WTC11 (cell line): ENCODE measurements at regions not wholly inside any gene's neighbourhood (a gene's known extent, or its start where the extent isn't known, plus 50 kb on each side); places are given as distances from the start of the nearest gene placed in this dataset.
A peak's percentile ranks its signal among the peaks of the same experiment; 100 is the strongest.

ENCODE experiments used
- ATAC-seq: fragments of 200-7000 bp; cut with Tn5 transposase; 2 replicates; pipeline ENCODE4 v1.10.0; 2021; ENCODE audit warnings: mild to moderate bottlenecking, moderate library complexity
- CTCF ChIA-PET: fragments of 300-600 bp; sonication (Branson Sonifier 250); formaldehyde crosslinking; loops from one replicate; lab custom pipeline; 2021; ENCODE audit warnings: antibody characterized with exemption; lab: Charles Lee
- POLR2A ChIA-PET: fragments of 350-600 bp; sonication (Branson Sonifier 250); formaldehyde crosslinking; loops from one replicate; lab custom pipeline; 2021; ENCODE audit warnings: antibody characterized with exemption; lab: Charles Lee
- DNase-seq: peaks from one replicate; pipeline ENCODE4 v3.0.0; 2021; ENCODE audit warnings: low spot score
- H3K27ac Mint-ChIP-seq: 2 replicates; pipeline ENCODE4 v1.8.0; 2021; ENCODE audit warnings: mixed read lengths
- H3K27me3 Mint-ChIP-seq: 2 replicates; pipeline ENCODE4 v1.8.0; 2021; ENCODE audit warnings: low read depth, mild to moderate bottlenecking, moderate library complexity, mixed read lengths
- H3K36me3 Mint-ChIP-seq: 2 replicates; pipeline ENCODE4 v1.8.0; 2021; ENCODE audit warnings: mixed read lengths
- H3K4me1 Mint-ChIP-seq: 2 replicates; pipeline ENCODE4 v1.8.0; 2022; ENCODE audit warnings: mixed read lengths
- H3K4me3 Mint-ChIP-seq: 2 replicates; pipeline ENCODE4 v1.8.0; 2021; ENCODE audit warnings: mild to moderate bottlenecking, moderate library complexity, mixed read lengths
- H3K9me3 Mint-ChIP-seq: 2 replicates; pipeline ENCODE4 v1.8.0; 2021; ENCODE audit warnings: mixed read lengths
- CREB1 ChIP-seq: sonication (generic); formaldehyde crosslinking; IDR thresholded peaks from 2 replicates; pipeline ENCODE4 v1.8.0; 2023; ENCODE audit warnings: mild to moderate bottlenecking, missing genetic modification reagents
- CTCF ChIP-seq: fragments of 200-600 bp; IDR thresholded peaks from 2 replicates; pipeline ENCODE4 v1.8.0; 2022; ENCODE audit warnings: antibody characterized with exemption
- E2F4 ChIP-seq: sonication (generic); formaldehyde crosslinking; IDR thresholded peaks from 2 replicates; pipeline ENCODE4 v1.8.1; 2022; ENCODE audit warnings: low read depth, mild to moderate bottlenecking, moderate library complexity, missing genetic modification reagents, borderline replicate concordance
- ELF4 ChIP-seq: sonication (generic); formaldehyde crosslinking; IDR thresholded peaks from 2 replicates; pipeline ENCODE4 v1.8.1; 2022; ENCODE audit warnings: low read depth, mild to moderate bottlenecking, moderate library complexity, missing genetic modification reagents
- ESRRA ChIP-seq: sonication (generic); formaldehyde crosslinking; IDR thresholded peaks from 2 replicates; pipeline ENCODE4 v1.8.1; 2022; ENCODE audit warnings: mild to moderate bottlenecking, missing genetic modification reagents, borderline replicate concordance
- ETV6 ChIP-seq: sonication (generic); formaldehyde crosslinking; IDR thresholded peaks from 2 replicates; pipeline ENCODE4 v1.8.1; 2022; ENCODE audit warnings: mild to moderate bottlenecking, missing genetic modification reagents
- FOXK1 ChIP-seq: sonication (generic); formaldehyde crosslinking; IDR thresholded peaks from 2 replicates; pipeline ENCODE4 v1.8.0; 2022; ENCODE audit warnings: mild to moderate bottlenecking, moderate library complexity, missing genetic modification reagents
- FOXP4 ChIP-seq: sonication (generic); formaldehyde crosslinking; IDR thresholded peaks from 2 replicates; pipeline ENCODE4 v1.8.0; 2022; ENCODE audit warnings: mild to moderate bottlenecking, missing genetic modification reagents
- GABPB1 ChIP-seq: sonication (generic); formaldehyde crosslinking; IDR thresholded peaks from 2 replicates; pipeline ENCODE4 v1.8.1; 2023; ENCODE audit warnings: mild to moderate bottlenecking, missing genetic modification reagents
- KAT7 ChIP-seq: sonication (generic); formaldehyde crosslinking; IDR thresholded peaks from 2 replicates; pipeline ENCODE4 v1.8.1; 2023; ENCODE audit warnings: missing genetic modification reagents, mild to moderate bottlenecking, borderline replicate concordance
- MAX ChIP-seq: sonication (generic); formaldehyde crosslinking; IDR thresholded peaks from 2 replicates; pipeline ENCODE4 v1.8.0; 2022; ENCODE audit warnings: mild to moderate bottlenecking, missing genetic modification reagents
- MYBL2 ChIP-seq: sonication (generic); formaldehyde crosslinking; IDR thresholded peaks from 2 replicates; pipeline ENCODE4 v1.8.1; 2023; ENCODE audit warnings: mild to moderate bottlenecking, moderate library complexity, missing genetic modification reagents
- NR2C2 ChIP-seq: sonication (generic); formaldehyde crosslinking; IDR thresholded peaks from 2 replicates; pipeline ENCODE4 v1.8.0; 2022; ENCODE audit warnings: mild to moderate bottlenecking, missing genetic modification reagents
- OVOL2 ChIP-seq: fragments of 250-450 bp; sonication (Bioruptor Pico); IDR thresholded peaks from 2 replicates; pipeline ENCODE4 v1.9.0; 2021; ENCODE audit warnings: mild to moderate bottlenecking, borderline replicate concordance
- SP1 ChIP-seq: sonication (generic); formaldehyde crosslinking; conservative IDR thresholded peaks from 2 replicates; pipeline ENCODE4 v1.8.1; 2022; ENCODE audit warnings: missing genetic modification reagents
- ZNF121 ChIP-seq: sonication (generic); formaldehyde crosslinking; IDR thresholded peaks from 2 replicates; pipeline ENCODE4 v1.8.0; 2023; ENCODE audit warnings: missing genetic modification reagents
- ZNF219 ChIP-seq: sonication (generic); formaldehyde crosslinking; IDR thresholded peaks from 2 replicates; pipeline ENCODE4 v1.8.0; 2023; ENCODE audit warnings: missing genetic modification reagents, mild to moderate bottlenecking, borderline replicate concordance
- ZNF263 ChIP-seq: sonication (generic); formaldehyde crosslinking; IDR thresholded peaks from 2 replicates; pipeline ENCODE4 v1.8.1; 2022; ENCODE audit warnings: low read depth, mild to moderate bottlenecking, moderate library complexity, missing genetic modification reagents
- ZNF281 ChIP-seq: sonication (generic); formaldehyde crosslinking; IDR thresholded peaks from 2 replicates; pipeline ENCODE4 v1.8.0; 2023; ENCODE audit warnings: mild to moderate bottlenecking, missing genetic modification reagents
- ZNF423 ChIP-seq: fragments of 250-450 bp; sonication (Bioruptor Pico); IDR thresholded peaks from 2 replicates; pipeline ENCODE4 v2.1.2; 2022; ENCODE audit warnings: mild to moderate bottlenecking, moderate library complexity

- TF ChIP-seq ZNF281 (CRISPR knock-in tag): no peak
- TF ChIP-seq KAT7: 0 out of 2 replicates have a peak, but pooled peaks have one; percentile 25
- no peak for TF ChIP-seq GABPB1 (CRISPR knock-in tag)
- no peak for TF ChIP-seq ZNF263
- 0 out of 2 replicates have a peak, but pooled peaks have one; percentile 19 for TF ChIP-seq ETV6 (CRISPR knock-in tag)
- TF ChIP-seq SP1 (CRISPR knock-in tag): peak; percentile 73; the same call in 1 of the 2 replicates
- 0 out of 2 replicates have a peak, but pooled peaks have one; percentile 12 for TF ChIP-seq FOXK1 (CRISPR knock-in tag)
- TF ChIP-seq CTCF: no peak
- TF ChIP-seq MAX (CRISPR knock-in tag): peak; percentile 30; the same call in 1 of the 2 replicates
- no peak for TF ChIP-seq ELF4 (CRISPR knock-in tag)
- peak; percentile 88 for DNase-seq
- peak overlapping the region; percentile 77 for H3K4me3 Mint-ChIP-seq
- no peaks in the 10 kb centered on the region for H3K9me3 Mint-ChIP-seq
- H3K27ac Mint-ChIP-seq: no peak overlapping the region
- peaks cover 10% of the 10 kb centered on the region for H3K4me1 Mint-ChIP-seq
- ATAC-seq: peak; percentile 85
- H3K36me3 Mint-ChIP-seq: no peaks in the 10 kb centered on the region
- CTCF ChIA-PET: interaction anchor here (1.1 to 1.5 kb wide), 4 partner anchors 9 to 260 kb away, joined by 3 to 6 read pairs (median 4); no protein-coding TSS in a partner anchor
- H3K27me3 Mint-ChIP-seq: peaks cover 40% of the 10 kb centered on the region
- POLR2A ChIA-PET: interaction anchor here (0.6 kb wide), 2 partner anchors 20 to 103 kb away, joined by 3 read pairs; no protein-coding TSS in a partner anchor
These were observed 86.5 kb upstream of the EPB41L3 start for GRCh38 chr18:5630057-5630899.

- ChIA-PET CTCF (interaction anchor here (0.6 to 1.5 kb wide), 5 partner anchors 10 to 1723 kb away, joined by 3 to 6 read pairs (median 4); no protein-coding TSS in a partner anchor), POLR2A (interaction anchor here (0.6 kb wide), 1 partner anchor 97 kb away, joined by 4 read pairs; no protein-coding TSS in a partner anchor)
- Mint-ChIP-seq H3K9me3 (no peaks in the 10 kb centered on the region), H3K27ac (no peak overlapping the region), H3K4me1 (peaks cover 10% of the 10 kb centered on the region), H3K4me3 (peak overlapping the region; percentile 77), H3K27me3 (peaks cover 35% of the 10 kb centered on the region), H3K36me3 (no peaks in the 10 kb centered on the region)
- ATAC-seq (no peak), DNase-seq (peak; percentile 64)
- TF ChIP-seq ZNF121 (CRISPR knock-in tag) (no peak), ESRRA (CRISPR knock-in tag) (0 out of 2 replicates have a peak, but pooled peaks have one; percentile 15), MYBL2 (CRISPR knock-in tag) (no peak), SP1 (CRISPR knock-in tag) (0 out of 2 replicates have a peak, but pooled peaks have one; percentile 11), ZNF219 (no peak), OVOL2 (CRISPR knock-in tag) (no peak), E2F4 (CRISPR knock-in tag) (no peak), NR2C2 (CRISPR knock-in tag) (no peak), ZNF263 (no peak), CREB1 (no peak), FOXP4 (CRISPR knock-in tag) (0 out of 2 replicates have a peak, but pooled peaks have one; percentile 15), ZNF423 (CRISPR knock-in tag) (no peak)
These were observed 84.9 kb upstream of the EPB41L3 start for GRCh38 chr18:5628512-5629255.
